ENCODE measurements at regions not wholly inside any gene's neighbourhood (a gene's known extent, or its start where the extent isn't known, plus 50 kb on each side); places are given as distances from the start of the nearest gene placed in this dataset.

GRCh38 chr16:47949276-47949675, 206.5 kb downstream of the ABCC12 start:
- 80 to 86% methylated on average over 10 of the region's 10 CpGs for WGBS, 2 donors
- no peak overlapping the region for H3K4me3 ChIP-seq (ENCODE audit: low read depth, poor library complexity, severe bottlenecking)
- intact Hi-C loops (cut with DNase I; ENCODE audit: low total_unique reads), result no loop called here
- no peak for DNase-seq (ENCODE audit: low spot score in 2 of 2)
- TF ChIP-seq POLR2A (IDR thresholded peaks at IDR 0.05) (no peak), CTCF (IDR thresholded peaks at IDR 0.05) (no peak)

GRCh38 chr16:47947723-47948122, 208.1 kb downstream of the ABCC12 start:
- TF ChIP-seq CTCF (IDR thresholded peaks at IDR 0.05), result no peak
- no peak for TF ChIP-seq POLR2A (IDR thresholded peaks at IDR 0.05)
- DNase-seq (ENCODE audit: low spot score in 2 of 2), result no peak
- intact Hi-C loops (cut with DNase I; ENCODE audit: low total_unique reads), result no loop called here
- no peak overlapping the region for H3K4me3 ChIP-seq (ENCODE audit: low read depth, poor library complexity, severe bottlenecking)
- WGBS, 2 donors, result 67 to 69% methylated on average over 3 of the region's 3 CpGs

- TF ChIP-seq POLR2A (IDR thresholded peaks at IDR 0.05) (no peak), CTCF (IDR thresholded peaks at IDR 0.05) (no peak)
- WGBS, 2 donors, result 65 to 71% methylated on average over 13 of the region's 13 CpGs
- no peak overlapping the region for H3K4me3 ChIP-seq (ENCODE audit: low read depth, poor library complexity, severe bottlenecking)
- intact Hi-C loops (cut with DNase I; ENCODE audit: low total_unique reads), result no loop called here
- no peak for DNase-seq (ENCODE audit: low spot score in 2 of 2)
Measured at GRCh38 chr16:47946092-47946491, 209.7 kb downstream of the ABCC12 start.

- intact Hi-C loops (cut with DNase I; ENCODE audit: low total_unique reads), result no loop called here
- no peak for DNase-seq (ENCODE audit: low spot score in 2 of 2)
- no peak for TF ChIP-seq CTCF (IDR thresholded peaks at IDR 0.05)
- no peak for TF ChIP-seq POLR2A (IDR thresholded peaks at IDR 0.05)
- no peak overlapping the region for H3K4me3 ChIP-seq (ENCODE audit: low read depth, poor library complexity, severe bottlenecking)
- 90% methylated on average over 10 of the region's 10 CpGs for WGBS, 2 donors
Measured at GRCh38 chr16:47944589-47944988, 211.2 kb downstream of the ABCC12 start.

- H3K4me3 ChIP-seq (ENCODE audit: low read depth, poor library complexity, severe bottlenecking), result no peak overlapping the region
- intact Hi-C loops (cut with DNase I; ENCODE audit: low total_unique reads), result no loop called here
- DNase-seq (ENCODE audit: low spot score in 2 of 2), result no peak
- 80 to 84% methylated on average over 6 of the region's 6 CpGs for WGBS, 2 donors
- TF ChIP-seq POLR2A (IDR thresholded peaks at IDR 0.05) (no peak), CTCF (IDR thresholded peaks at IDR 0.05) (no peak)
Measured at GRCh38 chr16:47943235-47943634, 212.6 kb downstream of the ABCC12 start.

GRCh38 chr16:47940466-47940865, 215.3 kb downstream of the ABCC12 start:
- intact Hi-C loops (cut with DNase I; ENCODE audit: low total_unique reads), result no loop called here
- no peak for TF ChIP-seq POLR2A (IDR thresholded peaks at IDR 0.05)
- no peak for TF ChIP-seq CTCF (IDR thresholded peaks at IDR 0.05)
- no peak overlapping the region for H3K4me3 ChIP-seq (ENCODE audit: low read depth, poor library complexity, severe bottlenecking)
- WGBS, 2 donors, result 67 to 68% methylated on average over 1 of the region's 1 CpG
- DNase-seq (ENCODE audit: low spot score in 2 of 2), result no peak
